Stimulated activated CD4-positive, alpha-beta T cell treated with anti-CD3 and anti-CD28 coated beads, Interleukin-1b, Interleukin-23, amount 100 ng/mL, for 4 hours (primary cell): ENCODE measurements at regions not wholly inside any gene's neighbourhood (a gene's known extent, or its start where the extent isn't known, plus 50 kb on each side); places are given as distances from the start of the nearest gene placed in this dataset.
"Not testable (repeated sequence)": the region's sequence is repeated elsewhere in the genome, so short reads cannot be mapped to it uniquely, and the experiment has no call there.

Experiments used
- DNase-seq, 2 donors: peaks; one replicate each; pipeline ENCODE4 v3.0.0-alpha.2; 2020; ENCODE audit warnings: low read depth in 2 of 2

- DNase-seq: no peak
Observed at GRCh38 chr3:182399978-182400737, 393.1 kb upstream of the ATP11B start.

- no peak for DNase-seq
Observed at GRCh38 chr3:182400838-182401237, 392.5 kb upstream of the ATP11B start.

GRCh38 chr3:182404031-182404430 lies 389.3 kb upstream of the ATP11B start:
- DNase-seq: no peak

GRCh38 chr3:182405759-182406158 lies 387.5 kb upstream of the ATP11B start:
- DNase-seq: no peak

GRCh38 chr3:182406786-182407185 lies 386.5 kb upstream of the ATP11B start:
- DNase-seq: no peak

- DNase-seq: no peak
Observed at GRCh38 chr3:182410051-182410450, 383.3 kb upstream of the ATP11B start.

GRCh38 chr3:182412066-182412465 lies 381.2 kb upstream of the ATP11B start:
- DNase-seq: no peak

- DNase-seq: no peak
Observed at GRCh38 chr3:182413061-182413460, 380.2 kb upstream of the ATP11B start.

- no peak for DNase-seq
Observed at GRCh38 chr3:182413682-182414081, 379.6 kb upstream of the ATP11B start.

GRCh38 chr3:182414586-182414985 lies 378.7 kb upstream of the ATP11B start:
- DNase-seq: no peak

- DNase-seq: no peak
Observed at GRCh38 chr3:182420741-182421140, 372.6 kb upstream of the ATP11B start.

GRCh38 chr3:182424006-182424405 lies 369.3 kb upstream of the ATP11B start:
- DNase-seq: no peak

GRCh38 chr3:182425926-182426718 lies 367.2 kb upstream of the ATP11B start:
- DNase-seq: not testable (repeated sequence)

GRCh38 chr3:182431972-182432371 lies 361.3 kb upstream of the ATP11B start:
- DNase-seq: not testable (repeated sequence)

GRCh38 chr3:182435860-182436259 lies 357.4 kb upstream of the ATP11B start:
- no peak for DNase-seq

GRCh38 chr3:182436547-182436946 lies 356.8 kb upstream of the ATP11B start:
- no peak for DNase-seq

GRCh38 chr3:182438398-182438797 lies 354.9 kb upstream of the ATP11B start:
- no peak for DNase-seq

- DNase-seq: no peak
Observed at GRCh38 chr3:182440101-182440500, 353.2 kb upstream of the ATP11B start.

- no peak for DNase-seq
Observed at GRCh38 chr3:182445576-182445975, 347.7 kb upstream of the ATP11B start.

GRCh38 chr3:182450942-182451787 lies 342.1 kb upstream of the ATP11B start:
- DNase-seq: no peak

GRCh38 chr3:182451871-182452270 lies 341.4 kb upstream of the ATP11B start:
- DNase-seq: no peak

GRCh38 chr3:182455011-182455410 lies 338.3 kb upstream of the ATP11B start:
- no peak for DNase-seq
